ENCODE measurements at regions not wholly inside any gene's neighbourhood (a gene's known extent, or its start where the extent isn't known, plus 50 kb on each side); places are given as distances from the start of the nearest gene placed in this dataset.

- no peak overlapping the region for H3K27ac ChIP-seq (ENCODE audit: low read length)
- no peaks in the 10 kb centered on the region for H3K27me3 ChIP-seq (ENCODE audit: low read depth, low read length)
- H3K9me3 ChIP-seq (ENCODE audit: control insufficient read depth in 1 of 2, low read length in 2 of 2) = peaks cover 0 to 13% of the 10 kb centered on the region in 2 donors
- H3K36me3 ChIP-seq (ENCODE audit: control insufficient read depth in 1 of 2, insufficient read depth in 2 of 2, low read length in 2 of 2) = no peaks in the 10 kb centered on the region
- no peaks in the 10 kb centered on the region for H3K4me1 ChIP-seq (ENCODE audit: control insufficient read depth in 1 of 2, insufficient read depth in 2 of 2, low read length in 2 of 2)
- no peak overlapping the region for H3K4me3 ChIP-seq (ENCODE audit: low read depth in 1 of 2, low read length in 2 of 2)
Measured at GRCh38 chr13:37273836-37274235, 168.4 kb upstream of the CSNK1A1L start.

DNA sequence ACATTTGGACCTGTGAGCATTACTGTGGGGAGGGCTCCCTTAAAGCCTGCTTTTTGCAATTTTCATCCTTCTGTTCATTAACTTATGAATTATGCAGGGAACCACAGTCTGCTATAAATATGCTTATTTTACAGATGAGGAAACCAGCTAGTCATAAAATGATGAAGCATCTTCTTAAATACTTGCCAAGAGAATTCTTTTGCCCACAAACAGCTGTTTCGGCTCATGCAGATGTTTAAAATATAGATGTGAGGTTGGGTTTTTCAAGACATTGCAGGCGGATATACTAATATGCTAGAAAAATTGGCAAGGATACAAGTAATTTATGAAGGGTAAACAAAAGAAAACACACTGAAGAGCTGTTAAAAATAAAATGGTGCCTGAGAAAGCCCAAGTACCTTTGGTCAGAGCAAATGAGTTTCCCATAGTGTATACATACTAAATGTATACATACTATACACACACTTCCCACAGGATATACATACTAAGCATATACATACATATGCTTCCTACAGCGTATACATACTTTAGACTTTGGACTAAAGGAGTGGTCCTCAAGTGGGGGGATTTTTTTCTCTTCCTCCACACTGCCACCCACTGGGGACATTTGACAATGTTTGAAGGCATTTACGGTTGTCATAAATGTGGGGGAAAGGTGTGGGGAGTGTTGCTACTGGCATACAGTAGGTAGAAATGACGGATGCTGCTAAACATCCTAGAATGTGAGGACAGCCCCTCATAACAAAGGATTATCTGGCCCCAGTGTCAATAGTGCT is 164.9 kb upstream of the CSNK1A1L start:
- Histone ChIP-seq H3K9me3 (ENCODE audit: control insufficient read depth in 1 of 2, low read length in 2 of 2) (peaks cover 0 to 13% of the 10 kb centered on the region in 2 donors), H3K27me3 (ENCODE audit: low read depth, low read length) (no peaks in the 10 kb centered on the region), H3K4me1 (ENCODE audit: control insufficient read depth in 1 of 2, insufficient read depth in 2 of 2, low read length in 2 of 2) (no peaks in the 10 kb centered on the region), H3K4me3 (ENCODE audit: low read depth in 1 of 2, low read length in 2 of 2) (no peak overlapping the region), H3K36me3 (ENCODE audit: control insufficient read depth in 1 of 2, insufficient read depth in 2 of 2, low read length in 2 of 2) (no peaks in the 10 kb centered on the region), H3K27ac (ENCODE audit: low read length) (no peak overlapping the region)

GRCh38 chr13:37263871-37264270 is 158.4 kb upstream of the CSNK1A1L start:
- H3K4me3 ChIP-seq (ENCODE audit: low read depth in 1 of 2, low read length in 2 of 2) = no peak overlapping the region
- no peak overlapping the region for H3K27ac ChIP-seq (ENCODE audit: low read length)
- no peaks in the 10 kb centered on the region for H3K27me3 ChIP-seq (ENCODE audit: low read depth, low read length)
- no peaks in the 10 kb centered on the region for H3K4me1 ChIP-seq (ENCODE audit: control insufficient read depth in 1 of 2, insufficient read depth in 2 of 2, low read length in 2 of 2)
- no peaks in the 10 kb centered on the region for H3K9me3 ChIP-seq (ENCODE audit: control insufficient read depth in 1 of 2, low read length in 2 of 2)
- H3K36me3 ChIP-seq (ENCODE audit: control insufficient read depth in 1 of 2, insufficient read depth in 2 of 2, low read length in 2 of 2) = no peaks in the 10 kb centered on the region

DNA sequence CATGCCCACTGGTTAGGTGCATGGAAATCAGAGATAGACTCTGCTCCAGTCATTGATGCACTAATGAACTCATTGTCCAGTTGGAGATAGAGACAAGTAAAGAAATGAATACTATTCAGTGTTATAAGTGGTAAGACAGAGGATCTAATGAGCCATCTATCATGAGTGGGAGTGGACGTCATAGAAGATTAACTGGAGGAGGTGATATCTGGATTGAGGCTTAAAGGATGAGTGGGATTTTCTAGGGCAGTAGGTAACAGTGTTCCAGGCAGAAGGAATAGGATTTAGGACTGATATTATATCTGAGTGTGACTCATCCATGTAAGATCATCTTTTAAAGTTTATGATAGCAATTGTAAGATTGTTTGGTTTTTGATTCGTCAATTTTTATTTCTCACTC is 152.2 kb upstream of the CSNK1A1L start:
- Histone ChIP-seq H3K36me3 (ENCODE audit: control insufficient read depth in 1 of 2, insufficient read depth in 2 of 2, low read length in 2 of 2) (no peaks in the 10 kb centered on the region), H3K27ac (ENCODE audit: low read length) (no peak overlapping the region), H3K9me3 (ENCODE audit: control insufficient read depth in 1 of 2, low read length in 2 of 2) (peaks cover 0 to 4% of the 10 kb centered on the region in 2 donors), H3K27me3 (ENCODE audit: low read depth, low read length) (no peaks in the 10 kb centered on the region), H3K4me1 (ENCODE audit: control insufficient read depth in 1 of 2, insufficient read depth in 2 of 2, low read length in 2 of 2) (no peaks in the 10 kb centered on the region), H3K4me3 (ENCODE audit: low read depth in 1 of 2, low read length in 2 of 2) (no peak overlapping the region)

- H3K36me3 ChIP-seq (ENCODE audit: control insufficient read depth in 1 of 2, insufficient read depth in 2 of 2, low read length in 2 of 2) = no peaks in the 10 kb centered on the region
- H3K27ac ChIP-seq (ENCODE audit: low read length) = no peak overlapping the region
- no peaks in the 10 kb centered on the region for H3K4me1 ChIP-seq (ENCODE audit: control insufficient read depth in 1 of 2, insufficient read depth in 2 of 2, low read length in 2 of 2)
- no peaks in the 10 kb centered on the region for H3K27me3 ChIP-seq (ENCODE audit: low read depth, low read length)
- H3K4me3 ChIP-seq (ENCODE audit: low read depth in 1 of 2, low read length in 2 of 2) = no peak overlapping the region
- peaks cover 0 to 4% of the 10 kb centered on the region in 2 donors for H3K9me3 ChIP-seq (ENCODE audit: control insufficient read depth in 1 of 2, low read length in 2 of 2)
Measured at GRCh38 chr13:37257051-37257450, 151.6 kb upstream of the CSNK1A1L start.

DNA sequence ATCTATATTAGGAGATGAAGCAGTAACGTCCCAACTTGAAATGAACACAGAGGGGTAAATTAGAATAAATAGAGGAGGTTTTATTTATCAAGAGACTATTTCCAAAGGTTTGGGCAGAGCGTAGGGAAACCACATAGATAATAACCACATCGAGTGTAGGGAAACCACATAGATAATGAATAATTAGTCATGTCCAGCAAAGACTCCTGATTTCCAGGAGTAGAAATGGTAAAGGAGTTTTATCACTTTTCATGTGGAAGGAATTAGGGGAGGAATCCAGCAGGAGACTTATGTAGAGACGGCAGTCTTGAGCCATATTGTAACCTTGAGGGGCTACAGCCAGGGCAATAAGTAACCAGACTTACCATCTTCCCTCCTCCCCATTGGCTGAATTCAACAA is 136.3 kb upstream of the CSNK1A1L start:
- no peaks in the 10 kb centered on the region for H3K27me3 ChIP-seq (ENCODE audit: low read depth, low read length)
- H3K4me3 ChIP-seq (ENCODE audit: low read depth in 1 of 2, low read length in 2 of 2) = no peak overlapping the region
- H3K9me3 ChIP-seq (ENCODE audit: control insufficient read depth in 1 of 2, low read length in 2 of 2) = peaks cover 0 to 5% of the 10 kb centered on the region in 2 donors
- no peak overlapping the region for H3K27ac ChIP-seq (ENCODE audit: low read length)
- H3K4me1 ChIP-seq (ENCODE audit: control insufficient read depth in 1 of 2, insufficient read depth in 2 of 2, low read length in 2 of 2) = no peaks in the 10 kb centered on the region
- no peaks in the 10 kb centered on the region for H3K36me3 ChIP-seq (ENCODE audit: control insufficient read depth in 1 of 2, insufficient read depth in 2 of 2, low read length in 2 of 2)

DNA sequence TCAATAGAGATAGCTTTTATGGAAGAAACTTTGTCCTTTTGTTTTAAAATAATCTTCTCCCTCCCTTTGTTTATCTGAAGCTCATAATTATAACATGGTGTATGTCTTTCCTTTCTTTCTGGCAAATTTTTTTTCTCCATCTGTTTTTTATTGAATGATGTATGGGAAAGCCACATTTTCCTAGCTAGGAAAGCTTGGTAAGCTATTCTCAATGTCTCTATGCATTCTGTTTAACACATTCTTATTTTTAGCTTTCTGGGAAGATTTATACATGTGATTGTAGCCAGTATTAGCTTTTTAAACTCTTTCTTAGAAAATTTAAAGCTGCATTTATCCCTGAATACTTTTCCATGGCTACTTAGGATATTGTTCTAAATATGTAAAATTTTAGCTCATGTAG is 124.9 kb upstream of the CSNK1A1L start:
- Histone ChIP-seq H3K27ac (ENCODE audit: low read length) (no peak overlapping the region), H3K27me3 (ENCODE audit: low read depth, low read length) (no peaks in the 10 kb centered on the region), H3K36me3 (ENCODE audit: control insufficient read depth in 1 of 2, insufficient read depth in 2 of 2, low read length in 2 of 2) (no peaks in the 10 kb centered on the region), H3K4me1 (ENCODE audit: control insufficient read depth in 1 of 2, insufficient read depth in 2 of 2, low read length in 2 of 2) (no peaks in the 10 kb centered on the region), H3K9me3 (ENCODE audit: control insufficient read depth in 1 of 2, low read length in 2 of 2) (peaks cover 0 to 6% of the 10 kb centered on the region in 2 donors), H3K4me3 (ENCODE audit: low read depth in 1 of 2, low read length in 2 of 2) (no peak overlapping the region)

DNA sequence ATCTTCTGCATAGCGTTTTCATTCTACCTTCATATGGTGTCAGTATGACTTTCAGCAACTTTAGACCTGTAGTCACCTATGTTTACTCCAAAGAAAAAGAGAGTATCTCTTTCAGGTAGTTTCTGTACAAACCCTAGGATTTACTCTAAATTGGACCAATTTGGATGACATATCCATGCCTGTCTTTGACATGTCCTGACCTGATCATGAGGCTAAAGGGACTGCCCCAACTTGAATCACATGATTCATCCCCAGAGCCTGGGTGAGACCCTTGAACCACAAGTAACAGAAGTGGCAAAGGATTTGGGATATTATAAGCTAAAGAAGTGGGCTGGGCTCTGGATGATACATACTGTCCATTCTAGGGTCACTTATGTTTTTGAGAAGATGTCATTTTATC is 124.5 kb upstream of the CSNK1A1L start:
- Histone ChIP-seq H3K4me3 (ENCODE audit: low read depth in 1 of 2, low read length in 2 of 2) (no peak overlapping the region), H3K36me3 (ENCODE audit: control insufficient read depth in 1 of 2, insufficient read depth in 2 of 2, low read length in 2 of 2) (no peaks in the 10 kb centered on the region), H3K9me3 (ENCODE audit: control insufficient read depth in 1 of 2, low read length in 2 of 2) (peaks cover 0 to 6% of the 10 kb centered on the region in 2 donors), H3K4me1 (ENCODE audit: control insufficient read depth in 1 of 2, insufficient read depth in 2 of 2, low read length in 2 of 2) (no peaks in the 10 kb centered on the region), H3K27ac (ENCODE audit: low read length) (no peak overlapping the region), H3K27me3 (ENCODE audit: low read depth, low read length) (no peaks in the 10 kb centered on the region)

GRCh38 chr13:37226971-37227370 is 121.5 kb upstream of the CSNK1A1L start:
- Histone ChIP-seq H3K4me1 (ENCODE audit: control insufficient read depth in 1 of 2, insufficient read depth in 2 of 2, low read length in 2 of 2) (no peaks in the 10 kb centered on the region), H3K27me3 (ENCODE audit: low read depth, low read length) (no peaks in the 10 kb centered on the region), H3K36me3 (ENCODE audit: control insufficient read depth in 1 of 2, insufficient read depth in 2 of 2, low read length in 2 of 2) (no peaks in the 10 kb centered on the region), H3K27ac (ENCODE audit: low read length) (no peak overlapping the region), H3K4me3 (ENCODE audit: low read depth in 1 of 2, low read length in 2 of 2) (no peak overlapping the region), H3K9me3 (ENCODE audit: control insufficient read depth in 1 of 2, low read length in 2 of 2) (no peaks in the 10 kb centered on the region)

- Histone ChIP-seq H3K4me3 (ENCODE audit: low read depth in 1 of 2, low read length in 2 of 2) (no peak overlapping the region), H3K9me3 (ENCODE audit: control insufficient read depth in 1 of 2, low read length in 2 of 2) (no peaks in the 10 kb centered on the region), H3K27me3 (ENCODE audit: low read depth, low read length) (no peaks in the 10 kb centered on the region), H3K4me1 (ENCODE audit: control insufficient read depth in 1 of 2, insufficient read depth in 2 of 2, low read length in 2 of 2) (no peaks in the 10 kb centered on the region), H3K27ac (ENCODE audit: low read length) (no peak overlapping the region), H3K36me3 (ENCODE audit: control insufficient read depth in 1 of 2, insufficient read depth in 2 of 2, low read length in 2 of 2) (no peaks in the 10 kb centered on the region)
Measured at GRCh38 chr13:37225414-37226070, 120.1 kb upstream of the CSNK1A1L start.

DNA sequence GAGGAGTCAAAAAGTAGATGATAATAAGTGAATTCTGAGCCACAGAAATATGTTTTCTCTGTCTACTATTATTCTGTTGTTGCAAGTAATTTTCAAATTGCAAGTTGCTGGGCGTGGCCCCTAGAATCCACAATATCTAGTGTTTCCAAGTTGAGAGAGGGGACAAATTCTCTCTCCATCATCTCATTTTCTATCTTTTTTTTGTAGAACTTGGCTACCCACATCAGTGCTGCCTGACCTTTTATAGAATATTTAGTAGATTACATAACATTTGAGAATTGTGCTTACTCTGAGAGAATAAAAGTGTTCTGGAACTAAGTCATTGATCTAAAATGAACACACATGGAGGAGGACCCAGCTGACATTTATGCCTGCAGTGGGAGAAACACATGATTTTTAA is 110.9 kb upstream of the CSNK1A1L start:
- Histone ChIP-seq H3K27me3 (ENCODE audit: low read depth, low read length) (no peaks in the 10 kb centered on the region), H3K9me3 (ENCODE audit: control insufficient read depth in 1 of 2, low read length in 2 of 2) (peaks cover 0 to 3% of the 10 kb centered on the region in 2 donors), H3K4me1 (ENCODE audit: control insufficient read depth in 1 of 2, insufficient read depth in 2 of 2, low read length in 2 of 2) (no peaks in the 10 kb centered on the region), H3K27ac (ENCODE audit: low read length) (no peak overlapping the region), H3K4me3 (ENCODE audit: low read depth in 1 of 2, low read length in 2 of 2) (no peak overlapping the region), H3K36me3 (ENCODE audit: control insufficient read depth in 1 of 2, insufficient read depth in 2 of 2, low read length in 2 of 2) (no peaks in the 10 kb centered on the region)
